ENCODE measurements at regions not wholly inside any gene's neighbourhood (a gene's known extent, or its start where the extent isn't known, plus 50 kb on each side); places are given as distances from the start of the nearest gene placed in this dataset.

GRCh38 chr7:115356139-115356746, 434.3 kb downstream of the MDFIC start:
- dilution Hi-C loops (cut with MboI; ENCODE audit: extremely low pct_ligation_motif_present, low sequenced_read_pairs), result no loop called here
- TF ChIP-seq CTCF (IDR thresholded peaks at IDR 0.05; ENCODE audit: extremely low read depth in 1 of 2, insufficient read depth in 1 of 2, low read depth in 1 of 2, low read length in 2 of 2) (peak; percentile 24 to 43), GATA2 (IDR thresholded peaks at IDR 0.05; ENCODE audit: insufficient read depth, insufficient read length, low read depth, low read length) (no peak), MYC (IDR thresholded peaks at IDR 0.05; ENCODE audit: low read depth, low read length) (no peak)
- ChIA-PET CTCF (interaction anchor here (0.7 to 1.5 kb wide), 4 partner anchors 121 to 553 kb away, joined by 3 to 4 read pairs (median 4); no protein-coding TSS in a partner anchor), POLR2A (no interaction called here)
- Histone ChIP-seq H3K79me2 (ENCODE audit: control insufficient read depth, insufficient read depth, low read length) (no peaks in the 10 kb centered on the region), H3K4me1 (ENCODE audit: control insufficient read depth, extremely low read depth, insufficient read depth, low read length) (no peaks in the 10 kb centered on the region), H3K9ac (replicated peaks; ENCODE audit: extremely low read depth, insufficient read depth, low read length) (no peak overlapping the region), H3K9me3 (replicated peaks; ENCODE audit: control insufficient read depth, insufficient read depth, low read length) (no peaks in the 10 kb centered on the region), H3K4me2 (ENCODE audit: insufficient read depth, low read length) (no peak overlapping the region), H2AFZ (ENCODE audit: low read depth, low read length) (no peak overlapping the region), H3K4me3 (replicated peaks in 1 of 3; ENCODE audit: insufficient read depth in 1 of 3, low read depth in 1 of 3, low read length in 3 of 3) (no peak overlapping the region), H3K27ac (ENCODE audit: insufficient read depth, low read depth, low read length) (no peak overlapping the region), H3K9me1 (replicated peaks; ENCODE audit: control insufficient read depth, extremely low read depth, insufficient read depth, low read length) (no peaks in the 10 kb centered on the region), H3K27me3 (ENCODE audit: control insufficient read depth in 2 of 2, insufficient read depth in 2 of 2, low read length in 2 of 2) (no peaks in the 10 kb centered on the region), H3K36me3 (ENCODE audit: control insufficient read depth in 2 of 2, extremely low read depth in 1 of 2, insufficient read depth in 2 of 2, low read length in 2 of 2) (no peaks in the 10 kb centered on the region), H4K20me1 (replicated peaks; ENCODE audit: control insufficient read depth, extremely low read depth, insufficient read depth, low read length) (no peaks in the 10 kb centered on the region)
- DNase-seq (ENCODE audit: low read depth, low spot score) (peak; percentile 16), FAIRE-seq (no peak)
- intact Hi-C loops (cut with micrococcal nuclease), result loop anchor here (5.0 to 10.0 kb wide), 4 partner anchors 326 to 769 kb away; no protein-coding TSS in a partner anchor
- BruUV-seq (replicated peaks), result no TSS peak

- no peaks in the 10 kb centered on the region for H3K79me2 ChIP-seq (ENCODE audit: control insufficient read depth, insufficient read depth, low read length)
- no peak overlapping the region for H3K4me3 ChIP-seq (replicated peaks in 1 of 3; ENCODE audit: insufficient read depth in 1 of 3, low read depth in 1 of 3, low read length in 3 of 3)
- BruUV-seq (replicated peaks), result no TSS peak
- CTCF ChIA-PET, result interaction anchor here (2.4 kb wide), 1 partner anchor 489 kb away, joined by 6 read pairs; no protein-coding TSS in a partner anchor
- intact Hi-C loops (cut with micrococcal nuclease) (loop anchor here (2.0 to 10.0 kb wide), 5 partner anchors 327 to 770 kb away; no protein-coding TSS in a partner anchor), dilution Hi-C loops (cut with MboI; ENCODE audit: extremely low pct_ligation_motif_present, low sequenced_read_pairs) (no loop called here)
- no peak overlapping the region for H3K27ac ChIP-seq (ENCODE audit: insufficient read depth, low read depth, low read length)
- H3K9me1 ChIP-seq (replicated peaks; ENCODE audit: control insufficient read depth, extremely low read depth, insufficient read depth, low read length), result no peaks in the 10 kb centered on the region
- no peak overlapping the region for H2AFZ ChIP-seq (ENCODE audit: low read depth, low read length)
- H3K27me3 ChIP-seq (ENCODE audit: control insufficient read depth in 2 of 2, insufficient read depth in 2 of 2, low read length in 2 of 2), result no peaks in the 10 kb centered on the region
- DNase-seq (ENCODE audit: low read depth, low spot score), result no peak
- H3K4me1 ChIP-seq (ENCODE audit: control insufficient read depth, extremely low read depth, insufficient read depth, low read length), result no peaks in the 10 kb centered on the region
- TF ChIP-seq MAX (IDR thresholded peaks at IDR 0.05; ENCODE audit: insufficient read depth, insufficient read length) (no peak), FOS (IDR thresholded peaks at IDR 0.05; ENCODE audit: borderline replicate concordance, insufficient read depth, low read length) (no peak), POLR2A (IDR thresholded peaks at IDR 0.05; ENCODE audit: low read depth, low read length) (no peak), JUN (IDR thresholded peaks at IDR 0.05; ENCODE audit: borderline replicate concordance, insufficient read depth, insufficient read length, low read depth) (no peak)
- no peaks in the 10 kb centered on the region for H3K36me3 ChIP-seq (ENCODE audit: control insufficient read depth in 2 of 2, extremely low read depth in 1 of 2, insufficient read depth in 2 of 2, low read length in 2 of 2)
- no peak for FAIRE-seq
- no peak overlapping the region for H3K4me2 ChIP-seq (ENCODE audit: insufficient read depth, low read length)
- H3K9ac ChIP-seq (replicated peaks; ENCODE audit: extremely low read depth, insufficient read depth, low read length), result no peak overlapping the region
- no peaks in the 10 kb centered on the region for H3K9me3 ChIP-seq (replicated peaks; ENCODE audit: control insufficient read depth, insufficient read depth, low read length)
- no peaks in the 10 kb centered on the region for H4K20me1 ChIP-seq (replicated peaks; ENCODE audit: control insufficient read depth, extremely low read depth, insufficient read depth, low read length)
- POLR2A ChIA-PET, result no interaction called here
Measured at GRCh38 chr7:115354925-115355324, 433.0 kb downstream of the MDFIC start.

All from endothelial cell of umbilical vein (primary cell).